Effector memory CD4-positive, alpha-beta T cell (primary cell): ENCODE measurements at regions not wholly inside any gene's neighbourhood (a gene's known extent, or its start where the extent isn't known, plus 50 kb on each side); places are given as distances from the start of the nearest gene placed in this dataset.

Source experiments
- DNase-seq, 3 donors: peaks; one replicate each; pipeline ENCODE4 v3.0.0-alpha.2; 2020
- H3K27ac ChIP-seq: 2 replicates; pipeline ENCODE4 v1.7.0; 2013; ENCODE audit warnings: mild to moderate bottlenecking, low read length, moderate library complexity; ENCODE audit not compliant: insufficient read depth, poor library complexity, severe bottlenecking
- H3K27me3 ChIP-seq: replicated peaks from 2 replicates; pipeline ENCODE4 v1.7.0; 2013; ENCODE audit warnings: mild to moderate bottlenecking, low read length; ENCODE audit not compliant: insufficient read depth, control insufficient read depth, poor library complexity, severe bottlenecking
- H3K36me3 ChIP-seq: 2 replicates; pipeline ENCODE4 v1.7.0; 2013; ENCODE audit warnings: mild to moderate bottlenecking, low read length, moderate library complexity; ENCODE audit not compliant: control insufficient read depth, insufficient read depth
- H3K4me1 ChIP-seq: 2 replicates; pipeline ENCODE4 v1.7.0; 2013; ENCODE audit warnings: low read length, mild to moderate bottlenecking; ENCODE audit not compliant: control insufficient read depth, insufficient read depth, poor library complexity, severe bottlenecking
- H3K4me3 ChIP-seq: 2 replicates; pipeline ENCODE4 v1.7.0; 2013; ENCODE audit warnings: low read length, low read depth, mild to moderate bottlenecking; ENCODE audit not compliant: insufficient read depth, poor library complexity, severe bottlenecking
- H3K9me3 ChIP-seq: 2 replicates; pipeline ENCODE4 v1.7.0; 2013; ENCODE audit warnings: mild to moderate bottlenecking, low read length, moderate library complexity; ENCODE audit not compliant: control insufficient read depth

DNA sequence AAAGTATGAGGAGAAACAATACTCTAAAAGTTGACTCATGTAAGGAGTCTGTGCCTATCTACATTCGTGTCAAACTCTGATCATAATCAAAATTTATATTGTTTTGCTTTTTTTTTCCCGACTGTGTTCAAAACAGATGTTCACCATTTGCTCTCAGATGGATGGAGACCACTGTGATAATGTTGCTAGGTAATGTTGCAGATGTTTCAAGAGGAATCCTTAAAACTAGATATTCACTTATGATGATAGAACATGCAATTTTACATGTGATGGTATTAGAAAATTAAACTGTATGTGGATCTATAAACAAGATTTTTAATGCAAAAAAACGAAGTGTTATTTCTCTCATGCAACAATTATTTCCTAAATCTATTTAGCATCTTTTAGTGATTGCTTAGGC lies 1080.1 kb downstream of the REEP3 start:
- H3K9me3 ChIP-seq, result no peaks in the 10 kb centered on the region
- H3K4me1 ChIP-seq, result no peaks in the 10 kb centered on the region
- H3K4me3 ChIP-seq, result no peak overlapping the region
- no peaks in the 10 kb centered on the region for H3K27me3 ChIP-seq
- H3K36me3 ChIP-seq, result no peaks in the 10 kb centered on the region
- H3K27ac ChIP-seq, result no peak overlapping the region
- no peak for DNase-seq

DNA sequence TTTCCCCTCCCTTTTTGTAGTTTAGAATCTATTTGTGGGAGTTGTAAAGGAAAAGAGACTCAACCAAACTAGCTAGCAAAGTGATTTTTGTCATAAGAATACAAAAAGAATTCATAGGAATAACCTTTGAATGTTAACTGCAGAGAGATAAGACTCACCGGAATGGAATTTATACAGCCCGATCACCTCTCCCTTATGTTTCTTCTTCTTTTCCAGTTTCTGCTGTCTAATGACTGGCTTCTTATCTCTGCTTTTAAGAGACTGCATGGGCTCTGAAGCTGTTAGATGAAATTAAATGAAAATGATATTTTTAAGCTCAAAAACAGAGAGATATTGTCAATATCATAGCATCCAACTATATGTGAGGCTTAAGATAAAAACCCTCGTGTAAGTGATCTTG lies 1095.9 kb downstream of the REEP3 start:
- H3K27me3 ChIP-seq, result no peaks in the 10 kb centered on the region
- no peaks in the 10 kb centered on the region for H3K36me3 ChIP-seq
- DNase-seq, result no peak
- no peaks in the 10 kb centered on the region for H3K4me1 ChIP-seq
- H3K27ac ChIP-seq, result no peak overlapping the region
- no peaks in the 10 kb centered on the region for H3K9me3 ChIP-seq
- H3K4me3 ChIP-seq, result no peak overlapping the region

DNA sequence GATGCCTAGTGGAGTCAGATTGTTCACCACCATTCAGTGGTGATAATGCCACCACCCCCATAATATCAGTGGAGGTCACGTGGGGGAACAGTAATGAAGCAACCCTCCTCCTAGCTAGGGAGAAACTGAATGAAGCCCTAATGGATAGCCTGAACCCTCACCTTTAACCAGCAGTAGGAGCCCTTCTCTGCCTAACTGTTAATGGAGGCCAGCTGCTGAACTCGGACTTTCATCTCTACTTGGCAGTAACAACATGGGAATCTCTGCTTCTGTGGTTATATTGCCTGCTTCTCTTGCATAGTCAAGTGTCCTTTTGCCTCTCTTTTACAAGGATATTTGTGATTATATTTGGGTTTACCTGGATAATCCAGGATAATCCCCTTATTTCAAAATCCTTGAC lies 1097.9 kb downstream of the REEP3 start:
- Histone ChIP-seq H3K27ac (no peak overlapping the region), H3K4me1 (no peaks in the 10 kb centered on the region), H3K27me3 (no peaks in the 10 kb centered on the region), H3K9me3 (no peaks in the 10 kb centered on the region), H3K36me3 (no peaks in the 10 kb centered on the region), H3K4me3 (no peak overlapping the region)
- DNase-seq, result no peak

DNA sequence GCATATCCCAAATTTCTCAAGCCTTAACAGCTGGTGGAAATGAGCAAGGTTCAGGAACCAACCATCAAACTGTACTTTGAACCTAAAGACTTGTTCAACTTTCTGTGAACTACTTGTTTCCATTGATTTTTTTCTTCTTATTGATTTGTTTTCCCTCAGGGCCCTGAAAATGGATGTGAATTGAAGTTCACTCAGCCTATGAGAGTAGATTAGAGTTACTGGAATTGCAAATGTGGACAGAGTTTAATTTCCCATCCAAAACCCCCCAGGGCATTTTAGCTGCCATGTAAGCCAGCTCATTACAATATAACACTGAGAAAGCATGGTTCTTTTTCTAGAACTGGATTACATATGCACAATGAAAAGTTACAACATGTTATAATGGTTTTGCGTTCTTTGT lies 1105.7 kb downstream of the REEP3 start:
- Histone ChIP-seq H3K9me3 (no peaks in the 10 kb centered on the region), H3K27me3 (no peaks in the 10 kb centered on the region), H3K36me3 (no peaks in the 10 kb centered on the region), H3K4me1 (no peaks in the 10 kb centered on the region), H3K4me3 (no peak overlapping the region), H3K27ac (no peak overlapping the region)
- DNase-seq, result no peak

DNA sequence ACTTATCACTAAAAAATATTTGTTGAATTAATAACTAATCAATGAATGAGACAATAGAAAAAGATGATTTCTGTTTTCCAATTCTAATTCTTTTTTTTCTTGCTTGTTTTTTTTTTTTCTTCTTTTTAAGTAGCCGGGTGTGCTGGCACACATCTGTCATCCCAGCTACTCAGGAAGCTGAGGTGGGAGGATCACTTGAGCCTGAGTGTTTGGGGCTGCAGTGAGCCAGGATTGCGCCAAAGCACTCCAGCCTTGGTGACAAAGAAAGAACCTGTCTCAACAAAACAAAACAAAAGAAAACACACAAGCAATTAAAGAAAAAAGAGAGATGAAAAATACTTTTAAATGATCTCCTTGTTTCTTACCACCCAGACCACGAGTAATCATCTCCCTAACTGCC lies 1109.3 kb downstream of the REEP3 start:
- DNase-seq, result no peak
- Histone ChIP-seq H3K4me1 (no peaks in the 10 kb centered on the region), H3K36me3 (no peaks in the 10 kb centered on the region), H3K4me3 (no peak overlapping the region), H3K9me3 (no peaks in the 10 kb centered on the region), H3K27ac (no peak overlapping the region), H3K27me3 (no peaks in the 10 kb centered on the region)

DNA sequence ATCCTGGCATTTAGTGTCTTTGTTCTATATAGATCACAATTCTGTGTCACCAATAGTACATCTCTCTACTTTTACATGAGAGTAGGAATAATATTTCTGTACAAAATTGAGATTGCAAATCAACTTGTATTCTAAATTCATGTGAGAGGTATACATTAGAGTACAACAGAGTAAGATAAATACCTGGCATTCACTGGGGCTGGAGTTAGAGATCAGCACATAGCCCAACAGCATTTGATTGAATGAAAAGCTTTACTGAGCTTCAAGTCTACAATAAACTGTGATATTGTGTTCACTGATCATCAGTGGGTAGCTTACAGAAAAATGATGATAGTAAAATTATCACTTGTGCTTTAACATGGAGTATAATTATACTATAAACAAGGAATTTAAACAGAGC lies 1114.7 kb downstream of the REEP3 start:
- H3K27ac ChIP-seq, result no peak overlapping the region
- H3K27me3 ChIP-seq, result no peaks in the 10 kb centered on the region
- H3K4me1 ChIP-seq, result no peaks in the 10 kb centered on the region
- H3K9me3 ChIP-seq, result no peaks in the 10 kb centered on the region
- no peak for DNase-seq
- H3K36me3 ChIP-seq, result no peaks in the 10 kb centered on the region
- H3K4me3 ChIP-seq, result no peak overlapping the region

DNA sequence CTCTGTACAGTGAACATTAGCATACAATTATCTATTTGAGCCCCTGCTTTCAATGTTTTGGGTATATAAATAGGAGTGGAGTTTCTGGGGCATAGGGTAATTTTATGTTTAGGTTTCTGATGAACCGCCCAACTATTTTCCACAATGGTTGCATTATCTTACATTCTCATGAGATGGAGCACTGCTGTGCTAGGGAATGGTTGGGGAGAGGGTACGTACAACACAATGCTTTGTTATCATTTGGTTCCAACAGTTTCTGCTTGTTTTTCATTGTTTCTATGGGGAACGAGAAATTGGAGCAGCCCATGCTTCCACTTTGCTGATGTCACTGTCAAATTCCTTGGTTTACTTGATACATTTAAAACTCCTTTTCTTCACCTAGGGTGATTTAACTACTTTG lies 1115.3 kb downstream of the REEP3 start:
- H3K27me3 ChIP-seq, result no peaks in the 10 kb centered on the region
- H3K9me3 ChIP-seq, result no peaks in the 10 kb centered on the region
- H3K4me3 ChIP-seq, result no peak overlapping the region
- H3K27ac ChIP-seq, result no peak overlapping the region
- no peaks in the 10 kb centered on the region for H3K36me3 ChIP-seq
- H3K4me1 ChIP-seq, result no peaks in the 10 kb centered on the region
- no peak for DNase-seq

DNA sequence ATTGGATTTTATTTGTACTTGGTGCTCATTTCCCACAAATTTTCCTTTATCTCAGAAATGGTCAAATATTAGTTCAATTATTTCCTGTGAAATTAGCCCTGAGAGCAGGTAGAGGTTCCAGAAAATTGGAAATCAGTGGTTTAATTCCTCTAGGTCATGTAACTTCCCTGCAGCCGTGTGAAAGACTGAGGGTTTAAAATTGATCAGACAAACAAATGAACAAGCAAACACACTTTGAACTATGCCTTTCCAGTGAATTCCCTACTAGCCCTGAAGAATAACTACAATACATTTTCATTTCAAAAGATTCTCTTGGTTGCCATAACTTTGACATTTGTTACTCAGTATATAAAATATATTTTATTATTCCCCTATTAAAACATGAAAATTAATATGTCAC lies 1116.7 kb downstream of the REEP3 start:
- Histone ChIP-seq H3K27me3 (no peaks in the 10 kb centered on the region), H3K4me1 (no peaks in the 10 kb centered on the region), H3K36me3 (no peaks in the 10 kb centered on the region), H3K9me3 (no peaks in the 10 kb centered on the region), H3K4me3 (no peak overlapping the region), H3K27ac (no peak overlapping the region)
- no peak for DNase-seq

DNA sequence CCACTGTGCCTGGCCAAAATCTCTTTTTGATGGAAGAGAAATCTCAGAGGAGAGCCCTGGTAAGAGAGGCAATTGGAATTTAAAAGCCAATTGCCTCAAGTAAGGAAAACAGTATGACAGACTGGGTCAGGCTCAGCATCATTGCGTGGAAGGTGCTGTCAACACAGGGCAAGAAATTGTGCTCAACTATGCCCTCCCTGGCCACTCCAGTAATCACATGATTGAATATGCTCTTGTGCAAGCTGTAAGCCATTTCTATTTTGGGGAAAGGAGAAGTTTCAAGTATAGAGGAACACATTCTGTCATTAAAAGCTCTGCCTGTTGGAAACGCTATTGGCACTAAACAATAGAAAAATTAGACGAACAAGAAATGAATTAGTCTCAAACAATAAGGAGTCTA lies 1127.7 kb downstream of the REEP3 start:
- Histone ChIP-seq H3K4me3 (no peak overlapping the region), H3K4me1 (no peaks in the 10 kb centered on the region), H3K9me3 (no peaks in the 10 kb centered on the region), H3K27ac (no peak overlapping the region), H3K36me3 (no peaks in the 10 kb centered on the region), H3K27me3 (no peaks in the 10 kb centered on the region)
- DNase-seq, result no peak

DNA sequence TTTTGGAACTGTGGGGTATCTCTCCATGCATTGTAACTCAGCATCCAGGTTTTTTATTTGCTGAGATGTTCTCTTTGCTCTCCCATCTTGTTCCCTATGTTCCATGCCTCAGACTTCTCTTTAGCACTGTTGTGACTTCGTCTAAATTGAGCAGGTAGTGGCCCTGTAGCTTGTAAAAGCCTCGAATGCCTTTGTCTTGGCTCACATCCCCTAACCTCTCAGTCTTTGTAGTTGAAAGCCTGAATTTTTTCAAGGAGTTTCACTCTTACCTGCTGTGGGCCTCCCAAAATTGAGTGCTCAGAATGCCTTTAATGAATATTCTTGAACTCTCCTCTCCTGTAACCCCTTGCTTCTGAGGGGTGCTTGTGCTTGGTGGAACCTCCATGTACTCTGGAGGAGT lies 1137.3 kb downstream of the REEP3 start:
- no peaks in the 10 kb centered on the region for H3K36me3 ChIP-seq
- no peak overlapping the region for H3K4me3 ChIP-seq
- H3K27ac ChIP-seq, result no peak overlapping the region
- no peaks in the 10 kb centered on the region for H3K27me3 ChIP-seq
- no peak for DNase-seq
- no peaks in the 10 kb centered on the region for H3K4me1 ChIP-seq
- H3K9me3 ChIP-seq, result no peaks in the 10 kb centered on the region

DNA sequence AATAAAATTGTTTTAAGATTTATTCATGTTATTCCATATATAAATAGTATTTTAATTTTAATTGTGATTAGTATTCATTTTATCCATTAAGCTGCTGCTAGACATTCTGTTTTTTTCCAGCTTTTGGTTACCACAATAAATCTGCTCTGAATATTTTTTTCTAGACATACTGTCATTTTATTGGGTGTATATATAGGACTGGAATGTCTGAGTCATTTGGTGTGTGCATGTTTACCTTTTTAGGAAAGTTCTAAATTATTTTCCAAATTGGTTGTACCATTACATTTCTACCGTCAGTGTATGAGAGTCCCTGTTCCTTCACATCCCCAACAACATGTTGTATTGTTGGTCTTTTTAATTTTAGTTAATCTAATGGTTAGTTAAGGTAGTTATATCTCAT lies 1138.1 kb downstream of the REEP3 start:
- H3K36me3 ChIP-seq, result no peaks in the 10 kb centered on the region
- no peak overlapping the region for H3K4me3 ChIP-seq
- H3K4me1 ChIP-seq, result no peaks in the 10 kb centered on the region
- no peaks in the 10 kb centered on the region for H3K9me3 ChIP-seq
- no peak overlapping the region for H3K27ac ChIP-seq
- no peaks in the 10 kb centered on the region for H3K27me3 ChIP-seq
- no peak for DNase-seq
